H9 (cell line): ENCODE measurements at regions not wholly inside any gene's neighbourhood (a gene's known extent, or its start where the extent isn't known, plus 50 kb on each side); places are given as distances from the start of the nearest gene placed in this dataset.

Source experiments
- DNase-seq: peaks from one replicate; pipeline ENCODE4 v3.0.0-alpha.2; 2017
- H2AFZ ChIP-seq: one replicate; pipeline ENCODE4 v1.6.1; 2013; ENCODE audit warnings: mild to moderate bottlenecking, low read length, control low read depth, moderate library complexity
- H2AK5ac ChIP-seq: 2 replicates; pipeline ENCODE4 v1.6.1; 2013; ENCODE audit warnings: low read length, control low read depth, mixed read lengths; ENCODE audit not compliant: insufficient read length
- H2BK120ac ChIP-seq: one replicate; pipeline ENCODE4 v1.6.1; 2013; ENCODE audit warnings: low read depth, mild to moderate bottlenecking, low read length, control low read depth, inconsistent platforms; ENCODE audit not compliant: poor library complexity, severe bottlenecking
- H2BK12ac ChIP-seq: 2 replicates; pipeline ENCODE4 v1.6.1; 2013; ENCODE audit warnings: low read length, control low read depth, mixed read lengths, low read depth; ENCODE audit not compliant: insufficient read length
- H2BK15ac ChIP-seq: 2 replicates; pipeline ENCODE4 v1.6.1; 2013; ENCODE audit warnings: low read depth, low read length, control low read depth
- H2BK20ac ChIP-seq: one replicate; pipeline ENCODE4 v1.6.1; 2013; ENCODE audit warnings: low read depth, mild to moderate bottlenecking, low read length, control low read depth, inconsistent platforms; ENCODE audit not compliant: poor library complexity, severe bottlenecking
- H2BK5ac ChIP-seq: 2 replicates; pipeline ENCODE4 v1.6.1; 2013; ENCODE audit warnings: low read length, control low read depth, mixed read lengths; ENCODE audit not compliant: insufficient read length
- H3K14ac ChIP-seq: 2 replicates; pipeline ENCODE4 v1.6.1; 2013; ENCODE audit warnings: low read length, control low read depth; ENCODE audit not compliant: insufficient read depth
- H3K18ac ChIP-seq: 2 replicates; pipeline ENCODE4 v1.6.1; 2013; ENCODE audit warnings: low read depth, mild to moderate bottlenecking, mixed read lengths, low read length, control low read depth; ENCODE audit not compliant: insufficient read length
- H3K23ac ChIP-seq: 2 replicates; pipeline ENCODE4 v1.6.1; 2013; ENCODE audit warnings: low read length, control low read depth, mixed read lengths, low read depth; ENCODE audit not compliant: insufficient read length
- H3K23me2 ChIP-seq: 2 replicates; pipeline ENCODE4 v1.6.1; 2013; ENCODE audit warnings: low read depth, mild to moderate bottlenecking, mixed read lengths, low read length, control low read depth; ENCODE audit not compliant: insufficient read length, poor library complexity, severe bottlenecking
- H3K27ac ChIP-seq: 2 replicates; pipeline ENCODE4 v1.5.1; 2013; ENCODE audit warnings: low read length, control low read depth, mixed read lengths, low read depth; ENCODE audit not compliant: insufficient read length
- H3K27me3 ChIP-seq: 2 replicates; pipeline ENCODE4 v1.6.1; 2013; ENCODE audit warnings: low read length, control low read depth, inconsistent platforms; ENCODE audit not compliant: insufficient read depth
- H3K4ac ChIP-seq: 2 replicates; pipeline ENCODE4 v1.6.1; 2013; ENCODE audit warnings: low read depth, mild to moderate bottlenecking, control low read depth, inconsistent platforms, low read length, moderate library complexity
- H3K4me1 ChIP-seq: 2 replicates; pipeline ENCODE4 v1.6.1; 2013; ENCODE audit warnings: low read length, control low read depth, inconsistent platforms; ENCODE audit not compliant: insufficient read depth
- H3K4me2 ChIP-seq: 2 replicates; pipeline ENCODE4 v1.6.1; 2013; ENCODE audit warnings: low read length, control low read depth, mixed read lengths; ENCODE audit not compliant: insufficient read length, insufficient read depth
- H3K56ac ChIP-seq: 2 replicates; pipeline ENCODE4 v1.6.1; 2013; ENCODE audit warnings: low read depth, mild to moderate bottlenecking, mixed read lengths, low read length, control low read depth; ENCODE audit not compliant: insufficient read length
- H3K79me1 ChIP-seq: 2 replicates; pipeline ENCODE4 v1.6.1; 2013; ENCODE audit warnings: low read depth, mild to moderate bottlenecking, moderate library complexity, low read length, control low read depth, inconsistent platforms; ENCODE audit not compliant: insufficient read depth, poor library complexity, severe bottlenecking
- H3K79me2 ChIP-seq: 2 replicates; pipeline ENCODE4 v1.6.1; 2013; ENCODE audit warnings: low read length, control low read depth, inconsistent platforms; ENCODE audit not compliant: insufficient read depth
- H3K9ac ChIP-seq: 2 replicates; pipeline ENCODE4 v1.6.1; 2013; ENCODE audit warnings: low read length, control low read depth, mixed read lengths; ENCODE audit not compliant: insufficient read length; ENCODE audit errors: extremely low read depth
- H3K9me3 ChIP-seq: one replicate; pipeline ENCODE4 v1.6.1; 2013; ENCODE audit warnings: low read depth, low read length, inconsistent platforms; ENCODE audit not compliant: control insufficient read depth
- H3T11ph ChIP-seq: one replicate; pipeline ENCODE4 v1.6.1; 2013; ENCODE audit warnings: mild to moderate bottlenecking, low read length, control low read depth, inconsistent platforms
- H4K20me1 ChIP-seq: one replicate; pipeline ENCODE4 v1.6.1; 2013; ENCODE audit not compliant: control insufficient read depth, insufficient read length, insufficient read depth
- H4K5ac ChIP-seq: 2 replicates; pipeline ENCODE4 v1.6.1; 2013; ENCODE audit warnings: low read depth, mild to moderate bottlenecking, mixed read lengths, low read length, control low read depth; ENCODE audit not compliant: insufficient read length
- H4K8ac ChIP-seq: replicated peaks from 2 replicates; pipeline ENCODE4 v1.6.1; 2013; ENCODE audit warnings: low read length, control low read depth, mixed read lengths, low read depth; ENCODE audit not compliant: insufficient read length
- H4K91ac ChIP-seq: 2 replicates; pipeline ENCODE4 v1.6.1; 2013; ENCODE audit warnings: low read depth, mild to moderate bottlenecking, moderate library complexity, mixed read lengths, low read length, control low read depth; ENCODE audit not compliant: insufficient read length
- H3K27ac Mint-ChIP-seq, 3 experiments: 2 replicates in 2 of 3; 3 replicates in 1 of 3; pipeline ENCODE4 v1.8.0; 2020 to 2021; ENCODE audit warnings: mixed read lengths in 3 of 3, mild to moderate bottlenecking in 1 of 3, moderate library complexity in 1 of 3
- H3K27me3 Mint-ChIP-seq: 2 replicates; pipeline ENCODE4 v1.8.0; 2021; ENCODE audit warnings: low read depth, mild to moderate bottlenecking, moderate library complexity, mixed read lengths
- H3K36me3 Mint-ChIP-seq, 3 experiments: 2 replicates in 2 of 3; 3 replicates in 1 of 3; pipeline ENCODE4 v1.8.0; 2020 to 2021; ENCODE audit warnings: low read depth in 3 of 3, mixed read lengths in 3 of 3; ENCODE audit not compliant: insufficient read depth in 1 of 3
- H3K4me1 Mint-ChIP-seq, 2 experiments: 2 replicates each; pipeline ENCODE4 v1.8.0; 2020; ENCODE audit warnings: mixed read lengths in 2 of 2
- H3K4me3 Mint-ChIP-seq, 2 experiments: 2 replicates in 1 of 2; 3 replicates in 1 of 2; pipeline ENCODE4 v1.8.0; 2020 to 2021; ENCODE audit warnings: mild to moderate bottlenecking in 2 of 2, mixed read lengths in 2 of 2, moderate library complexity in 1 of 2
- H3K9me3 Mint-ChIP-seq, 2 experiments: 2 replicates in 1 of 2; 3 replicates in 1 of 2; pipeline ENCODE4 v1.8.0; 2020; ENCODE audit warnings: mild to moderate bottlenecking in 2 of 2, mixed read lengths in 2 of 2, moderate library complexity in 1 of 2
- WGBS: extraction: QIAGEN DNeasy Blood & Tissue Kit; methylation state at CpG from one replicate; pipeline ENCODE4 v1.1.7; 2013; ENCODE audit warnings: missing lambda C conversion rate, low lambda C conversion rate, mixed read lengths; ENCODE audit not compliant: insufficient read length; ENCODE audit errors: extremely low coverage; 5-methylcytosine and 5-hydroxymethylcytosine counted together
- TF ChIP-seq, protein P1 (sequence below): fragments of 200-600 bp; sonication (generic); conservative IDR thresholded peaks from 3 replicates; pipeline ENCODE4 v1.8.0; 2021; ENCODE audit warnings: antibody characterized with exemption, mild to moderate bottlenecking

DNA sequence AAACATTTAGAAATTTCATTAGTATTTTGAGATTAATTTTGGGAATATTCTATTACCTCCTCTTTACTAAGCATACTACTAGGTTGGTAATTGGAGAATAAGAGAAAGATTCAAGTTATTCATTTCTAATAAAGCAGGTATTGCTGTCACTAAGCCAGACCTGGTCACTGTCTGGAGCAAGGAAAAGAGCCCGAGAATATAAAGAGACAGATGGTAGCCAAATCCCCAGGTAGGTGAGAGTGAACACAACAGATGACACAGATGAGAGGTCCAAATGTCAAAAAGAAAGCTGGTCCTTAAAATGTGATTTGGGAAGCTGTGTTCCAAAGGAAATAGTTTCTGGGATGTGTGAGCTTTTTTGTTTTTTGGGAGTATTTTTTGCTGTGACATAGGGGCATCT lies 128.6 kb downstream of the ZNF100 start:
- TF ChIP-seq, protein P1, sequence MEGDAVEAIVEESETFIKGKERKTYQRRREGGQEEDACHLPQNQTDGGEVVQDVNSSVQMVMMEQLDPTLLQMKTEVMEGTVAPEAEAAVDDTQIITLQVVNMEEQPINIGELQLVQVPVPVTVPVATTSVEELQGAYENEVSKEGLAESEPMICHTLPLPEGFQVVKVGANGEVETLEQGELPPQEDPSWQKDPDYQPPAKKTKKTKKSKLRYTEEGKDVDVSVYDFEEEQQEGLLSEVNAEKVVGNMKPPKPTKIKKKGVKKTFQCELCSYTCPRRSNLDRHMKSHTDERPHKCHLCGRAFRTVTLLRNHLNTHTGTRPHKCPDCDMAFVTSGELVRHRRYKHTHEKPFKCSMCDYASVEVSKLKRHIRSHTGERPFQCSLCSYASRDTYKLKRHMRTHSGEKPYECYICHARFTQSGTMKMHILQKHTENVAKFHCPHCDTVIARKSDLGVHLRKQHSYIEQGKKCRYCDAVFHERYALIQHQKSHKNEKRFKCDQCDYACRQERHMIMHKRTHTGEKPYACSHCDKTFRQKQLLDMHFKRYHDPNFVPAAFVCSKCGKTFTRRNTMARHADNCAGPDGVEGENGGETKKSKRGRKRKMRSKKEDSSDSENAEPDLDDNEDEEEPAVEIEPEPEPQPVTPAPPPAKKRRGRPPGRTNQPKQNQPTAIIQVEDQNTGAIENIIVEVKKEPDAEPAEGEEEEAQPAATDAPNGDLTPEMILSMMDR: no peak
- H3T11ph ChIP-seq: no peak overlapping the region
- no peaks in the 10 kb centered on the region for H3K79me1 ChIP-seq
- no peaks in the 10 kb centered on the region for H3K79me2 ChIP-seq
- H3K18ac ChIP-seq: no peak overlapping the region
- H3K27me3 Mint-ChIP-seq: no peaks in the 10 kb centered on the region
- H4K91ac ChIP-seq: no peak overlapping the region
- H3K9me3 ChIP-seq: peaks cover 6% of the 10 kb centered on the region
- H2BK5ac ChIP-seq: no peak overlapping the region
- no peak overlapping the region for H3K27ac ChIP-seq
- no peak overlapping the region for H3K27ac Mint-ChIP-seq
- H4K8ac ChIP-seq: no peak overlapping the region
- no peak overlapping the region for H2BK120ac ChIP-seq
- no peak for DNase-seq
- H3K56ac ChIP-seq: no peak overlapping the region
- peaks cover 3 to 12% (median 6%) of the 10 kb centered on the region in 3 experiments; a peak in 4 of 7 replicates for H3K36me3 Mint-ChIP-seq
- H3K23me2 ChIP-seq: no peaks in the 10 kb centered on the region
- H2BK15ac ChIP-seq: no peak overlapping the region
- H2BK20ac ChIP-seq: no peak overlapping the region
- H2BK12ac ChIP-seq: no peak overlapping the region
- no peaks in the 10 kb centered on the region for H4K20me1 ChIP-seq
- no CpG with 5 or more reads among the region's 1 CpG for WGBS
- H2AK5ac ChIP-seq: no peak overlapping the region
- H3K4me1 ChIP-seq: no peaks in the 10 kb centered on the region
- H2AFZ ChIP-seq: no peak overlapping the region
- no peak overlapping the region for H3K14ac ChIP-seq
- no peak overlapping the region for H4K5ac ChIP-seq
- H3K27me3 ChIP-seq: no peaks in the 10 kb centered on the region
- no peaks in the 10 kb centered on the region for H3K4me1 Mint-ChIP-seq
- H3K9ac ChIP-seq: no peak overlapping the region
- H3K4me3 Mint-ChIP-seq: no peak overlapping the region
- peaks cover 50 to 58% of the 10 kb centered on the region in 2 experiments for H3K9me3 Mint-ChIP-seq
- H3K4ac ChIP-seq: no peak overlapping the region
- no peak overlapping the region for H3K4me2 ChIP-seq
- no peak overlapping the region for H3K23ac ChIP-seq
